ENCODE measurements at regions not wholly inside any gene's neighbourhood (a gene's known extent, or its start where the extent isn't known, plus 50 kb on each side); places are given as distances from the start of the nearest gene placed in this dataset.

GRCh38 chr3:161987933-161988332 lies 491.3 kb downstream of the OTOL1 start:
- Histone ChIP-seq H3K4me1 (no peaks in the 10 kb centered on the region), H3K36me3 (no peaks in the 10 kb centered on the region), H3K9me3 (no peaks in the 10 kb centered on the region), H3K27ac (no peak overlapping the region), H3K4me3 (no peak overlapping the region), H3K27me3 (no peaks in the 10 kb centered on the region)
- no peak for DNase-seq
- intact Hi-C loops (cut with DNase I; ENCODE audit: low total_unique reads), result no loop called here
- no peak for TF ChIP-seq CTCF (IDR thresholded peaks at IDR 0.05)

- H3K27me3 ChIP-seq, result no peaks in the 10 kb centered on the region
- no peak overlapping the region for H3K4me3 ChIP-seq
- no peak overlapping the region for H3K27ac ChIP-seq
- intact Hi-C loops (cut with DNase I; ENCODE audit: low total_unique reads), result no loop called here
- H3K4me1 ChIP-seq, result no peaks in the 10 kb centered on the region
- no peak for TF ChIP-seq CTCF (IDR thresholded peaks at IDR 0.05)
- no peaks in the 10 kb centered on the region for H3K9me3 ChIP-seq
- no peak for DNase-seq
- H3K36me3 ChIP-seq, result no peaks in the 10 kb centered on the region
Measured at GRCh38 chr3:161989012-161989411, 492.4 kb downstream of the OTOL1 start.

GRCh38 chr3:161990036-161990435 lies 493.4 kb downstream of the OTOL1 start:
- Histone ChIP-seq H3K4me3 (no peak overlapping the region), H3K27me3 (no peaks in the 10 kb centered on the region), H3K36me3 (no peaks in the 10 kb centered on the region), H3K4me1 (no peaks in the 10 kb centered on the region), H3K27ac (no peak overlapping the region), H3K9me3 (no peaks in the 10 kb centered on the region)
- TF ChIP-seq CTCF (IDR thresholded peaks at IDR 0.05), result no peak
- intact Hi-C loops (cut with DNase I; ENCODE audit: low total_unique reads), result no loop called here
- DNase-seq, result no peak

- DNase-seq, result no peak
- intact Hi-C loops (cut with DNase I; ENCODE audit: low total_unique reads), result no loop called here
- H3K36me3 ChIP-seq, result no peaks in the 10 kb centered on the region
- no peaks in the 10 kb centered on the region for H3K4me1 ChIP-seq
- H3K9me3 ChIP-seq, result no peaks in the 10 kb centered on the region
- no peak for TF ChIP-seq CTCF (IDR thresholded peaks at IDR 0.05)
- H3K4me3 ChIP-seq, result no peak overlapping the region
- no peak overlapping the region for H3K27ac ChIP-seq
- no peaks in the 10 kb centered on the region for H3K27me3 ChIP-seq
Measured at GRCh38 chr3:161991901-161992540, 495.4 kb downstream of the OTOL1 start.

GRCh38 chr3:161999846-162000245 lies 503.2 kb downstream of the OTOL1 start:
- no peak for TF ChIP-seq CTCF (IDR thresholded peaks at IDR 0.05)
- intact Hi-C loops (cut with DNase I; ENCODE audit: low total_unique reads), result no loop called here
- Histone ChIP-seq H3K4me3 (no peak overlapping the region), H3K36me3 (no peaks in the 10 kb centered on the region), H3K4me1 (no peaks in the 10 kb centered on the region), H3K9me3 (peaks cover 0 to 22% (median 8%) of the 10 kb centered on the region in 3 donors), H3K27me3 (no peaks in the 10 kb centered on the region), H3K27ac (no peak overlapping the region)
- DNase-seq, result no peak

GRCh38 chr3:162007722-162008121 lies 511.1 kb downstream of the OTOL1 start:
- Histone ChIP-seq H3K27ac (no peak overlapping the region), H3K36me3 (no peaks in the 10 kb centered on the region), H3K27me3 (no peaks in the 10 kb centered on the region), H3K9me3 (no peaks in the 10 kb centered on the region), H3K4me1 (no peaks in the 10 kb centered on the region), H3K4me3 (no peak overlapping the region)
- intact Hi-C loops (cut with DNase I; ENCODE audit: low total_unique reads), result no loop called here
- TF ChIP-seq CTCF (IDR thresholded peaks at IDR 0.05), result no peak
- DNase-seq, result no peak

Data from tibial artery (tissue), 4 donors.